ENCODE measurements at regions not wholly inside any gene's neighbourhood (a gene's known extent, or its start where the extent isn't known, plus 50 kb on each side); places are given as distances from the start of the nearest gene placed in this dataset.

DNA sequence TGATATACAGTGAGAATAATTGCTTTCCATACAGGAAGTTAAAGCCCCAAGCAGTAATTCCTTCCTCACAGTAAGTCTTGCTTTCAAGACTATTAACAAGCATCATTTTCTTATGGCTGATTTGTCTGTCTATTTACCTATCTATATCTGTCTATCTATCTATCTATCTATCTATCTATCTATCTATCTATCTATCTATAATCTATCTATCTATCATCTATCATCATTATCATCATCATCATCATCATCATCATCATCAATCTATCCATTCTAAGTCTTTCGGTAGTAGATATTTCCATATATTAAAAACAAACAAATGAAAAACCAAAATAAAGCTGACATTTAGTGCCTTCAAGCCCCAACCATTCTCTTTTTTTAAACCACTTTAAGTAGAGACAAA is 224.4 kb upstream of the RXFP2 start:
- TF ChIP-seq, protein P1, sequence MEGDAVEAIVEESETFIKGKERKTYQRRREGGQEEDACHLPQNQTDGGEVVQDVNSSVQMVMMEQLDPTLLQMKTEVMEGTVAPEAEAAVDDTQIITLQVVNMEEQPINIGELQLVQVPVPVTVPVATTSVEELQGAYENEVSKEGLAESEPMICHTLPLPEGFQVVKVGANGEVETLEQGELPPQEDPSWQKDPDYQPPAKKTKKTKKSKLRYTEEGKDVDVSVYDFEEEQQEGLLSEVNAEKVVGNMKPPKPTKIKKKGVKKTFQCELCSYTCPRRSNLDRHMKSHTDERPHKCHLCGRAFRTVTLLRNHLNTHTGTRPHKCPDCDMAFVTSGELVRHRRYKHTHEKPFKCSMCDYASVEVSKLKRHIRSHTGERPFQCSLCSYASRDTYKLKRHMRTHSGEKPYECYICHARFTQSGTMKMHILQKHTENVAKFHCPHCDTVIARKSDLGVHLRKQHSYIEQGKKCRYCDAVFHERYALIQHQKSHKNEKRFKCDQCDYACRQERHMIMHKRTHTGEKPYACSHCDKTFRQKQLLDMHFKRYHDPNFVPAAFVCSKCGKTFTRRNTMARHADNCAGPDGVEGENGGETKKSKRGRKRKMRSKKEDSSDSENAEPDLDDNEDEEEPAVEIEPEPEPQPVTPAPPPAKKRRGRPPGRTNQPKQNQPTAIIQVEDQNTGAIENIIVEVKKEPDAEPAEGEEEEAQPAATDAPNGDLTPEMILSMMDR (IDR thresholded peaks at IDR 0.05; ENCODE audit: low read depth, low read length): no peak

GRCh38 chr13:31515427-31515826 is 223.9 kb upstream of the RXFP2 start:
- no peak overlapping the region for H3K4me3 ChIP-seq (ENCODE audit: low read depth, low read length)
- TF ChIP-seq, protein P1 (IDR thresholded peaks at IDR 0.05; ENCODE audit: low read depth, low read length): no peak

More for the DNA sequence above, 224.4 kb upstream of the RXFP2 start:
- no peak overlapping the region for H3K4me3 ChIP-seq (ENCODE audit: low read depth, low read length)

DNA sequence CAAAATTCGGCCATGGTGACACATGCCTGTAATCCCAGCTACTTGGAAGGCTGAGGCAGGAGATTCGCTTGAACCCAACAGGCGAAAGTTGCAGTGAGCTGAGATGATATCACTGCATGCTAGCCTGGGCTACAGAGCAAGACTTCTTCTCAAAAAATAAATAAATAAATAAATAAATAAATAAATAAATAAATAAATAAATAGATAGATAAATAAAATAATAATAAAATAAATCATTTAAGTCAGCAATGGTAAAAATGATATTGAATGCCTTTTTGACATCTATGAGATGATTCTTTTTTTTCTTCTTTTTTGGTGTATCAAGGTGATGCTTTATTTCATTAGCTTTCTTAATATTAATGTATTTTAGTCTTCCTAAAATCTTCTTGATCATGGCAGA is 221.7 kb upstream of the RXFP2 start:
- H3K4me3 ChIP-seq (ENCODE audit: low read depth, low read length): no peak overlapping the region
- TF ChIP-seq, protein P1 (IDR thresholded peaks at IDR 0.05; ENCODE audit: low read depth, low read length): no peak

GRCh38 chr13:31518645-31519044 is 220.7 kb upstream of the RXFP2 start:
- TF ChIP-seq, protein P1 (IDR thresholded peaks at IDR 0.05; ENCODE audit: low read depth, low read length): no peak
- no peak overlapping the region for H3K4me3 ChIP-seq (ENCODE audit: low read depth, low read length)

DNA sequence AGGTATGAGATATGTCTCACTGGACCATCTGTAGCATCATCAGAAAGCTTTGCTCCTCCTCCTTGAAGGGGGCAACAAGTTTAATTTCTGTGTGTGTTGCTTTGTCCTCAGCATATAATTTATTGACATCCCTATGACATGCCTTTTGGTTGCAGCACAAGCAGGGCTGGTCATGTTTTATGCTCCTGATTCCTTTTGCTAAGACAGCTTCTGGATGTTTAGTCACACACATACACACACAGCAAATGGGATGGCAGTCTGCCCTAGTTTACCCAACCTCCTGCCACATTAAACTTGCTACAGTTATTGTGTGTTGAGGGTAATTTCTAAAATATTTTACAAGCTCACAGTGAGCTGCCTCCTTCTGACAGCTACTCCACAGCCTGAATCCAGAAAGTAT is 217.9 kb upstream of the RXFP2 start:
- H3K4me3 ChIP-seq (ENCODE audit: low read depth, low read length): no peak overlapping the region

GRCh38 chr13:31522396-31522795 is 216.9 kb upstream of the RXFP2 start:
- H3K4me3 ChIP-seq (ENCODE audit: low read depth, low read length): no peak overlapping the region
- TF ChIP-seq, protein P1 (IDR thresholded peaks at IDR 0.05; ENCODE audit: low read depth, low read length): no peak

More for the DNA sequence above, 217.9 kb upstream of the RXFP2 start:
- TF ChIP-seq, protein P1 (IDR thresholded peaks at IDR 0.05; ENCODE audit: low read depth, low read length): no peak

DNA sequence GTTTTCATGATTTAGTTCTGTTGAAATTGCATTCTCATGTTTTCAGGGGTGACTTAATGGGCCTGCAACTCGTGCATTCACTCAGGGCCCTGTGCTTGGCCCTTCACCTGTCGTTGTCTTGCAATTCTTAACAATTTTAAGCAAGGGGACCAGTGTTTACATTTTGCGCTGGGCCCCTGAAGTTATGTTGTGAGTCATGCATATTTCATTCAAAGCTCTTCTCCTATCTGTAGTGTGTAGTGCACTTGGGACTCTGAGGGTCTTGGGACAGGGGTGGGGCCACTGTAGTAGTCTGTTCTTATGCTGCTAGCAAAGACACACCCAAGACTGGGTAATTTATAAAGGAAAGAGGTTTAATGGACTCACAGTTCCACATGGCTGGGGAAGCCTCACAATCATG is 211.2 kb upstream of the RXFP2 start:
- no peak overlapping the region for H3K4me3 ChIP-seq (ENCODE audit: low read depth, low read length)
- TF ChIP-seq, protein P1 (IDR thresholded peaks at IDR 0.05; ENCODE audit: low read depth, low read length): no peak
